ENCODE measurements at regions not wholly inside any gene's neighbourhood (a gene's known extent, or its start where the extent isn't known, plus 50 kb on each side); places are given as distances from the start of the nearest gene placed in this dataset.

GRCh38 chr2:163043201-163043600 lies 204.6 kb upstream of the KCNH7 start:
- TF ChIP-seq GATA3 (IDR thresholded peaks at IDR 0.05; ENCODE audit: low read depth, low read length) (no peak), GATA2 (IDR thresholded peaks at IDR 0.05; ENCODE audit: low read depth, low read length) (no peak)

Measured in SH-SY5Y (cell line).